ENCODE measurements at regions not wholly inside any gene's neighbourhood (a gene's known extent, or its start where the extent isn't known, plus 50 kb on each side); places are given as distances from the start of the nearest gene placed in this dataset.

- Histone ChIP-seq H3K79me1 (ENCODE audit: low read depth, low read length) (no peaks in the 10 kb centered on the region), H2AFZ (ENCODE audit: low read length) (no peak overlapping the region), H3K23ac (ENCODE audit: low read depth, low read length, poor library complexity) (no peak overlapping the region), H3K9me3 (replicated peaks in 1 of 2; ENCODE audit: control insufficient read depth in 2 of 2, insufficient read depth in 1 of 2, low read depth in 1 of 2, low read length in 2 of 2) (no peaks in the 10 kb centered on the region), H2BK12ac (ENCODE audit: low read length) (no peak overlapping the region), H3K27ac (replicated peaks; ENCODE audit: low read length) (no peak overlapping the region), H2AK5ac (ENCODE audit: low read depth, low read length) (no peak overlapping the region), H3K36me3 (replicated peaks in 1 of 2; ENCODE audit: control insufficient read depth in 2 of 2, insufficient read depth in 2 of 2, low read length in 2 of 2) (no peaks in the 10 kb centered on the region), H3K4ac (ENCODE audit: low read length) (no peak overlapping the region), H3K14ac (ENCODE audit: low read length) (no peak overlapping the region), H3K18ac (ENCODE audit: low read length) (no peak overlapping the region), H3K9ac (ENCODE audit: low read depth, low read length, poor library complexity) (no peak overlapping the region), H4K91ac (ENCODE audit: low read depth, low read length, poor library complexity) (no peak overlapping the region), H2BK120ac (ENCODE audit: low read depth, low read length) (no peak overlapping the region), H4K8ac (ENCODE audit: low read depth, low read length) (no peak overlapping the region), H2BK5ac (ENCODE audit: low read length) (no peak overlapping the region), H3K27me3 (ENCODE audit: control insufficient read depth in 3 of 3, insufficient read depth in 3 of 3, low read depth in 1 of 3, low read length in 3 of 3) (no peaks in the 10 kb centered on the region), H3K4me3 (ENCODE audit: low read length in 2 of 2) (no peak overlapping the region), H3K4me1 (ENCODE audit: control insufficient read depth in 2 of 2, insufficient read depth in 1 of 2, low read depth in 1 of 2, low read length in 2 of 2) (peaks cover 0 to 4% of the 10 kb centered on the region in 2 donors), H2BK15ac (ENCODE audit: low read length) (no peak overlapping the region), H3K4me2 (ENCODE audit: insufficient read depth, low read length, poor library complexity, severe bottlenecking) (no peak overlapping the region)
- no CpG with 5 or more reads among the region's 2 CpGs for WGBS, 2 donors (ENCODE audit: extremely low coverage in 2 of 2, insufficient read length in 2 of 2, insufficient replicate concordance in 1 of 2)
- no peak for DNase-seq (ENCODE audit: low spot score)
These were observed 541.6 kb downstream of the SUCLA2 start for GRCh38 chr13:47459512-47459911.

- Histone ChIP-seq H3K4me2 (ENCODE audit: insufficient read depth, low read length, poor library complexity, severe bottlenecking) (no peak overlapping the region), H3K27me3 (ENCODE audit: control insufficient read depth in 3 of 3, insufficient read depth in 3 of 3, low read depth in 1 of 3, low read length in 3 of 3) (no peaks in the 10 kb centered on the region), H3K18ac (ENCODE audit: low read length) (no peak overlapping the region), H3K23ac (ENCODE audit: low read depth, low read length, poor library complexity) (no peak overlapping the region), H2BK12ac (ENCODE audit: low read length) (no peak overlapping the region), H2BK5ac (ENCODE audit: low read length) (no peak overlapping the region), H2BK15ac (ENCODE audit: low read length) (no peak overlapping the region), H2AK5ac (ENCODE audit: low read depth, low read length) (no peak overlapping the region), H4K91ac (ENCODE audit: low read depth, low read length, poor library complexity) (no peak overlapping the region), H3K4ac (ENCODE audit: low read length) (no peak overlapping the region), H3K36me3 (replicated peaks in 1 of 2; ENCODE audit: control insufficient read depth in 2 of 2, insufficient read depth in 2 of 2, low read length in 2 of 2) (no peaks in the 10 kb centered on the region), H3K27ac (replicated peaks; ENCODE audit: low read length) (no peak overlapping the region), H2AFZ (ENCODE audit: low read length) (no peak overlapping the region), H3K4me3 (ENCODE audit: low read length in 2 of 2) (no peak overlapping the region), H3K9ac (ENCODE audit: low read depth, low read length, poor library complexity) (no peak overlapping the region), H3K9me3 (replicated peaks in 1 of 2; ENCODE audit: control insufficient read depth in 2 of 2, insufficient read depth in 1 of 2, low read depth in 1 of 2, low read length in 2 of 2) (no peaks in the 10 kb centered on the region), H3K4me1 (ENCODE audit: control insufficient read depth in 2 of 2, insufficient read depth in 1 of 2, low read depth in 1 of 2, low read length in 2 of 2) (no peaks in the 10 kb centered on the region), H3K14ac (ENCODE audit: low read length) (no peak overlapping the region), H4K8ac (ENCODE audit: low read depth, low read length) (no peak overlapping the region), H3K79me1 (ENCODE audit: low read depth, low read length) (no peaks in the 10 kb centered on the region), H2BK120ac (ENCODE audit: low read depth, low read length) (no peak overlapping the region)
- DNase-seq (ENCODE audit: low spot score) = no peak
These were observed 543.4 kb downstream of the SUCLA2 start for GRCh38 chr13:47457626-47458025.

GRCh38 chr13:47455626-47456025 lies 545.4 kb downstream of the SUCLA2 start:
- Histone ChIP-seq H3K4me1 (ENCODE audit: control insufficient read depth in 2 of 2, insufficient read depth in 1 of 2, low read depth in 1 of 2, low read length in 2 of 2) (no peaks in the 10 kb centered on the region), H3K27me3 (ENCODE audit: control insufficient read depth in 3 of 3, insufficient read depth in 3 of 3, low read depth in 1 of 3, low read length in 3 of 3) (no peaks in the 10 kb centered on the region), H3K23ac (ENCODE audit: low read depth, low read length, poor library complexity) (no peak overlapping the region), H2BK5ac (ENCODE audit: low read length) (no peak overlapping the region), H3K79me1 (ENCODE audit: low read depth, low read length) (no peaks in the 10 kb centered on the region), H3K14ac (ENCODE audit: low read length) (no peak overlapping the region), H3K4me2 (ENCODE audit: insufficient read depth, low read length, poor library complexity, severe bottlenecking) (no peak overlapping the region), H3K4me3 (ENCODE audit: low read length in 2 of 2) (no peak overlapping the region), H4K91ac (ENCODE audit: low read depth, low read length, poor library complexity) (no peak overlapping the region), H3K4ac (ENCODE audit: low read length) (no peak overlapping the region), H2AFZ (ENCODE audit: low read length) (no peak overlapping the region), H2BK120ac (ENCODE audit: low read depth, low read length) (no peak overlapping the region), H3K36me3 (replicated peaks in 1 of 2; ENCODE audit: control insufficient read depth in 2 of 2, insufficient read depth in 2 of 2, low read length in 2 of 2) (no peaks in the 10 kb centered on the region), H4K8ac (ENCODE audit: low read depth, low read length) (no peak overlapping the region), H3K18ac (ENCODE audit: low read length) (no peak overlapping the region), H3K9ac (ENCODE audit: low read depth, low read length, poor library complexity) (no peak overlapping the region), H3K9me3 (replicated peaks in 1 of 2; ENCODE audit: control insufficient read depth in 2 of 2, insufficient read depth in 1 of 2, low read depth in 1 of 2, low read length in 2 of 2) (no peaks in the 10 kb centered on the region), H3K27ac (replicated peaks; ENCODE audit: low read length) (no peak overlapping the region), H2BK12ac (ENCODE audit: low read length) (no peak overlapping the region), H2AK5ac (ENCODE audit: low read depth, low read length) (no peak overlapping the region), H2BK15ac (ENCODE audit: low read length) (no peak overlapping the region)
- DNase-seq (ENCODE audit: low spot score) = no peak

GRCh38 chr13:47454986-47455385 lies 546.1 kb downstream of the SUCLA2 start:
- H3K27ac ChIP-seq (replicated peaks; ENCODE audit: low read length) = no peak overlapping the region
- no CpG with 5 or more reads among the region's 3 CpGs for WGBS, 2 donors (ENCODE audit: extremely low coverage in 2 of 2, insufficient read length in 2 of 2, insufficient replicate concordance in 1 of 2)

More at GRCh38 chr13:47454986-47455385, 546.1 kb downstream of the SUCLA2 start:
- no peak overlapping the region for H3K14ac ChIP-seq (ENCODE audit: low read length)
- no peak overlapping the region for H3K4me2 ChIP-seq (ENCODE audit: insufficient read depth, low read length, poor library complexity, severe bottlenecking)
- no peak for DNase-seq (ENCODE audit: low spot score)
- H3K23ac ChIP-seq (ENCODE audit: low read depth, low read length, poor library complexity) = no peak overlapping the region
- H3K27me3 ChIP-seq (ENCODE audit: control insufficient read depth in 3 of 3, insufficient read depth in 3 of 3, low read depth in 1 of 3, low read length in 3 of 3) = no peaks in the 10 kb centered on the region
- no peak overlapping the region for H2BK15ac ChIP-seq (ENCODE audit: low read length)
- H3K18ac ChIP-seq (ENCODE audit: low read length) = no peak overlapping the region
- H3K79me1 ChIP-seq (ENCODE audit: low read depth, low read length) = no peaks in the 10 kb centered on the region
- no peak overlapping the region for H3K9ac ChIP-seq (ENCODE audit: low read depth, low read length, poor library complexity)
- no peaks in the 10 kb centered on the region for H3K36me3 ChIP-seq (replicated peaks in 1 of 2; ENCODE audit: control insufficient read depth in 2 of 2, insufficient read depth in 2 of 2, low read length in 2 of 2)
- no peak overlapping the region for H2AFZ ChIP-seq (ENCODE audit: low read length)
- H4K91ac ChIP-seq (ENCODE audit: low read depth, low read length, poor library complexity) = no peak overlapping the region
- no peak overlapping the region for H2BK5ac ChIP-seq (ENCODE audit: low read length)
- H3K9me3 ChIP-seq (replicated peaks in 1 of 2; ENCODE audit: control insufficient read depth in 2 of 2, insufficient read depth in 1 of 2, low read depth in 1 of 2, low read length in 2 of 2) = no peaks in the 10 kb centered on the region
- H3K4me3 ChIP-seq (ENCODE audit: low read length in 2 of 2) = no peak overlapping the region
- H2AK5ac ChIP-seq (ENCODE audit: low read depth, low read length) = no peak overlapping the region
- no peak overlapping the region for H4K8ac ChIP-seq (ENCODE audit: low read depth, low read length)
- no peaks in the 10 kb centered on the region for H3K4me1 ChIP-seq (ENCODE audit: control insufficient read depth in 2 of 2, insufficient read depth in 1 of 2, low read depth in 1 of 2, low read length in 2 of 2)
- H2BK12ac ChIP-seq (ENCODE audit: low read length) = no peak overlapping the region
- H2BK120ac ChIP-seq (ENCODE audit: low read depth, low read length) = no peak overlapping the region
- H3K4ac ChIP-seq (ENCODE audit: low read length) = no peak overlapping the region
